ENCODE measurements at regions not wholly inside any gene's neighbourhood (a gene's known extent, or its start where the extent isn't known, plus 50 kb on each side); places are given as distances from the start of the nearest gene placed in this dataset.

DNA sequence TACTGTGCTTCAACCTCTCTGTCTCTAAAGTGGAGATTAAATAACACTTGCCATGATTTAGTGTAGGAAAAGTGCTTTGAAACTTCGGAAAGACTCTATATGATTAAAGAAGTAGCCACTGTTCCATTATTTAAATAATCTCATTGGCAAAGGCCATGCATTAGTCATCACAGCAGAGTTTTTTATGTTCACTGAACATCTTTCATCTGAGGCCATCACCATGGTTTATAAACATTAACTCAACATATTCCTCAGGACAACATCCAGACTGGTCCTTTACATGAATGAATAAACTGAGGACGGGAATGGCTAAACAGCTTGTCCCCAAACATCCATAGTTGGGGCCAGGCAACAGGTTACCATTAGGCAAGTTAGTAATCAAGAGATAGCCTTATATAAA, 124.6 kb upstream of the FRMD6 start:
- ChIA-PET CTCF (no interaction called here), POLR2A (no interaction called here)
- no peak for FAIRE-seq
- Histone ChIP-seq H3K36me3 (ENCODE audit: control insufficient read depth in 2 of 2, extremely low read depth in 1 of 2, insufficient read depth in 2 of 2, low read length in 2 of 2) (no peaks in the 10 kb centered on the region), H3K27ac (ENCODE audit: insufficient read depth, low read depth, low read length) (no peak overlapping the region), H2AFZ (ENCODE audit: low read depth, low read length) (no peak overlapping the region), H3K9me1 (replicated peaks; ENCODE audit: control insufficient read depth, extremely low read depth, insufficient read depth, low read length) (no peaks in the 10 kb centered on the region), H3K9me3 (replicated peaks; ENCODE audit: control insufficient read depth, insufficient read depth, low read length) (no peaks in the 10 kb centered on the region), H3K27me3 (ENCODE audit: control insufficient read depth in 2 of 2, insufficient read depth in 2 of 2, low read length in 2 of 2) (no peaks in the 10 kb centered on the region), H3K9ac (replicated peaks; ENCODE audit: extremely low read depth, insufficient read depth, low read length) (no peak overlapping the region), H3K4me3 (replicated peaks in 1 of 3; ENCODE audit: insufficient read depth in 1 of 3, low read depth in 1 of 3, low read length in 3 of 3) (no peak overlapping the region), H4K20me1 (replicated peaks; ENCODE audit: control insufficient read depth, extremely low read depth, insufficient read depth, low read length) (no peaks in the 10 kb centered on the region), H3K4me2 (ENCODE audit: insufficient read depth, low read length) (no peak overlapping the region), H3K4me1 (ENCODE audit: control insufficient read depth, extremely low read depth, insufficient read depth, low read length) (no peaks in the 10 kb centered on the region), H3K79me2 (ENCODE audit: control insufficient read depth, insufficient read depth, low read length) (no peaks in the 10 kb centered on the region)
- dilution Hi-C loops (cut with MboI; ENCODE audit: extremely low pct_ligation_motif_present, low sequenced_read_pairs) (no loop called here), intact Hi-C loops (cut with micrococcal nuclease) (no loop called here)
- BruUV-seq (replicated peaks): no TSS peak
- no peak for DNase-seq (ENCODE audit: low read depth, low spot score)
- peak; percentile 31 for TF ChIP-seq FOS (IDR thresholded peaks at IDR 0.05; ENCODE audit: borderline replicate concordance, insufficient read depth, low read length)
- TF ChIP-seq MYC (IDR thresholded peaks at IDR 0.05; ENCODE audit: low read depth, low read length): no peak

DNA sequence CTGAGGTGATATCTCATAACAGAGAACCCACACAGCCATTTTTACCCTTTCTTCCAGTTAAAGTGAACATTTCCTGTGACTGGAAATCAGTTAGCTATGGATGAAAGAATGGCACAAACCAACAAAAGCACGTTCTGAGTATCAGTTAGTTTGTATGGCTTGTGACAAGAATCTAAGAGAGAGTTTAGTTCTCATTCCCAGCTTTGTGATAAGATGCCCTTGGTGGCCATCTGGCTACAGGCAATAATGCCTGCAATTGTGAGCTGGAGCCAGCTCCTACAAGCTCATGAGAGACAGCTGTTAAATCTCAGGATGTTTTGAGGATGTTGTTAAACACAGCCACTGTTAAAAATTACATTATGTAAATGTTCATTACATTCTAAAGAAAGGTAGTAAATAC, 122.0 kb upstream of the FRMD6 start:
- H3K4me1 ChIP-seq (ENCODE audit: control insufficient read depth, extremely low read depth, insufficient read depth, low read length): peaks cover 22% of the 10 kb centered on the region
- no peak overlapping the region for H3K9ac ChIP-seq (replicated peaks; ENCODE audit: extremely low read depth, insufficient read depth, low read length)
- no peak for DNase-seq (ENCODE audit: low read depth, low spot score)
- H3K9me3 ChIP-seq (replicated peaks; ENCODE audit: control insufficient read depth, insufficient read depth, low read length): no peaks in the 10 kb centered on the region
- no peaks in the 10 kb centered on the region for H3K36me3 ChIP-seq (ENCODE audit: control insufficient read depth in 2 of 2, extremely low read depth in 1 of 2, insufficient read depth in 2 of 2, low read length in 2 of 2)
- ChIA-PET POLR2A (no interaction called here), CTCF (interaction anchor here (0.8 kb wide), 1 partner anchor 17 kb away, joined by 4 read pairs; no protein-coding TSS in a partner anchor)
- H3K9me1 ChIP-seq (replicated peaks; ENCODE audit: control insufficient read depth, extremely low read depth, insufficient read depth, low read length): no peaks in the 10 kb centered on the region
- H3K79me2 ChIP-seq (ENCODE audit: control insufficient read depth, insufficient read depth, low read length): no peaks in the 10 kb centered on the region
- no peaks in the 10 kb centered on the region for H4K20me1 ChIP-seq (replicated peaks; ENCODE audit: control insufficient read depth, extremely low read depth, insufficient read depth, low read length)
- dilution Hi-C loops (cut with MboI; ENCODE audit: extremely low pct_ligation_motif_present, low sequenced_read_pairs): no loop called here
- no peak overlapping the region for H3K4me3 ChIP-seq (replicated peaks in 1 of 3; ENCODE audit: insufficient read depth in 1 of 3, low read depth in 1 of 3, low read length in 3 of 3)
- TF ChIP-seq GATA2 (IDR thresholded peaks at IDR 0.05; ENCODE audit: insufficient read depth, insufficient read length, low read depth, low read length) (no peak), POLR2AphosphoS5 (IDR thresholded peaks at IDR 0.05; ENCODE audit: insufficient read depth, low read depth, low read length) (no peak), POLR2A (IDR thresholded peaks at IDR 0.05; ENCODE audit: low read depth, low read length) (no peak), FOS (IDR thresholded peaks at IDR 0.05; ENCODE audit: borderline replicate concordance, insufficient read depth, low read length) (no peak), EZH2 (IDR thresholded peaks at IDR 0.05; ENCODE audit: borderline replicate concordance, low read depth, low read length, severe bottlenecking) (no peak), JUN (IDR thresholded peaks at IDR 0.05; ENCODE audit: borderline replicate concordance, insufficient read depth, insufficient read length, low read depth) (no peak), MYC (IDR thresholded peaks at IDR 0.05; ENCODE audit: low read depth, low read length) (no peak)
- TF ChIP-seq, protein P1, sequence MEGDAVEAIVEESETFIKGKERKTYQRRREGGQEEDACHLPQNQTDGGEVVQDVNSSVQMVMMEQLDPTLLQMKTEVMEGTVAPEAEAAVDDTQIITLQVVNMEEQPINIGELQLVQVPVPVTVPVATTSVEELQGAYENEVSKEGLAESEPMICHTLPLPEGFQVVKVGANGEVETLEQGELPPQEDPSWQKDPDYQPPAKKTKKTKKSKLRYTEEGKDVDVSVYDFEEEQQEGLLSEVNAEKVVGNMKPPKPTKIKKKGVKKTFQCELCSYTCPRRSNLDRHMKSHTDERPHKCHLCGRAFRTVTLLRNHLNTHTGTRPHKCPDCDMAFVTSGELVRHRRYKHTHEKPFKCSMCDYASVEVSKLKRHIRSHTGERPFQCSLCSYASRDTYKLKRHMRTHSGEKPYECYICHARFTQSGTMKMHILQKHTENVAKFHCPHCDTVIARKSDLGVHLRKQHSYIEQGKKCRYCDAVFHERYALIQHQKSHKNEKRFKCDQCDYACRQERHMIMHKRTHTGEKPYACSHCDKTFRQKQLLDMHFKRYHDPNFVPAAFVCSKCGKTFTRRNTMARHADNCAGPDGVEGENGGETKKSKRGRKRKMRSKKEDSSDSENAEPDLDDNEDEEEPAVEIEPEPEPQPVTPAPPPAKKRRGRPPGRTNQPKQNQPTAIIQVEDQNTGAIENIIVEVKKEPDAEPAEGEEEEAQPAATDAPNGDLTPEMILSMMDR (IDR thresholded peaks at IDR 0.05; ENCODE audit: extremely low read depth in 1 of 2, insufficient read depth in 1 of 2, low read depth in 1 of 2, low read length in 2 of 2): no peak
- TF ChIP-seq, protein P2, sequence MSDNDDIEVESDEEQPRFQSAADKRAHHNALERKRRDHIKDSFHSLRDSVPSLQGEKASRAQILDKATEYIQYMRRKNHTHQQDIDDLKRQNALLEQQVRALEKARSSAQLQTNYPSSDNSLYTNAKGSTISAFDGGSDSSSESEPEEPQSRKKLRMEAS (IDR thresholded peaks at IDR 0.05; ENCODE audit: insufficient read depth, insufficient read length): no peak
- H3K4me2 ChIP-seq (ENCODE audit: insufficient read depth, low read length): no peak overlapping the region
- BruUV-seq (replicated peaks): no TSS peak
- intact Hi-C loops (cut with micrococcal nuclease): no loop called here
- H3K27ac ChIP-seq (ENCODE audit: insufficient read depth, low read depth, low read length): no peak overlapping the region
- peak; percentile 54 for FAIRE-seq
- no peak overlapping the region for H2AFZ ChIP-seq (ENCODE audit: low read depth, low read length)
- no peaks in the 10 kb centered on the region for H3K27me3 ChIP-seq (ENCODE audit: control insufficient read depth in 2 of 2, insufficient read depth in 2 of 2, low read length in 2 of 2)

Measured in endothelial cell of umbilical vein (primary cell).